ENCODE measurements at regions not wholly inside any gene's neighbourhood (a gene's known extent, or its start where the extent isn't known, plus 50 kb on each side); places are given as distances from the start of the nearest gene placed in this dataset.

- DNase-seq (ENCODE audit: low spot score) (no peak), ATAC-seq (ENCODE audit: insufficient number of reproducible peaks, low FRiP score, low read depth) (no peak)
- H3K27ac ChIP-seq = no peak overlapping the region
- H3K4me1 ChIP-seq (ENCODE audit: control insufficient read depth in 1 of 2, low read depth in 2 of 2) = no peaks in the 10 kb centered on the region
- no peak overlapping the region for H3K4me3 ChIP-seq
- no peaks in the 10 kb centered on the region for H3K36me3 ChIP-seq
- no peak for TF ChIP-seq CTCF (IDR thresholded peaks at IDR 0.05)
- no peaks in the 10 kb centered on the region for H3K27me3 ChIP-seq (replicated peaks; ENCODE audit: insufficient read depth)
- H3K9me3 ChIP-seq = no peaks in the 10 kb centered on the region
Observed at GRCh38 chr4:44017422-44017739, 431.2 kb downstream of the KCTD8 start.

GRCh38 chr4:44019721-44020120, 428.9 kb downstream of the KCTD8 start:
- DNase-seq (ENCODE audit: low spot score) = no peak
- Histone ChIP-seq H3K4me1 (ENCODE audit: control insufficient read depth in 1 of 2, low read depth in 2 of 2) (no peaks in the 10 kb centered on the region), H3K27ac (no peak overlapping the region), H3K9me3 (no peaks in the 10 kb centered on the region), H3K36me3 (no peaks in the 10 kb centered on the region), H3K4me3 (no peak overlapping the region), H3K27me3 (replicated peaks; ENCODE audit: insufficient read depth) (no peaks in the 10 kb centered on the region)
- no peak for TF ChIP-seq CTCF (IDR thresholded peaks at IDR 0.05)
- no peak for ATAC-seq (ENCODE audit: insufficient number of reproducible peaks, low FRiP score, low read depth)

- no peak overlapping the region for H3K27ac ChIP-seq
- H3K4me3 ChIP-seq = no peak overlapping the region
- no peak for DNase-seq (ENCODE audit: low spot score)
- no peak for TF ChIP-seq CTCF (IDR thresholded peaks at IDR 0.05)
- H3K36me3 ChIP-seq = no peaks in the 10 kb centered on the region
- ATAC-seq (ENCODE audit: insufficient number of reproducible peaks, low FRiP score, low read depth) = no peak
- H3K4me1 ChIP-seq (ENCODE audit: control insufficient read depth in 1 of 2, low read depth in 2 of 2) = no peaks in the 10 kb centered on the region
- H3K27me3 ChIP-seq (replicated peaks; ENCODE audit: insufficient read depth) = no peaks in the 10 kb centered on the region
- H3K9me3 ChIP-seq = no peaks in the 10 kb centered on the region
Observed at GRCh38 chr4:44025376-44026020, 423.1 kb downstream of the KCTD8 start.

- no peak overlapping the region for H3K27ac ChIP-seq
- H3K4me3 ChIP-seq = no peak overlapping the region
- no peaks in the 10 kb centered on the region for H3K36me3 ChIP-seq
- DNase-seq (ENCODE audit: low spot score) (no peak), ATAC-seq (ENCODE audit: insufficient number of reproducible peaks, low FRiP score, low read depth) (no peak)
- H3K27me3 ChIP-seq (replicated peaks; ENCODE audit: insufficient read depth) = no peaks in the 10 kb centered on the region
- H3K4me1 ChIP-seq (ENCODE audit: control insufficient read depth in 1 of 2, low read depth in 2 of 2) = no peaks in the 10 kb centered on the region
- TF ChIP-seq CTCF (IDR thresholded peaks at IDR 0.05) = no peak
- no peaks in the 10 kb centered on the region for H3K9me3 ChIP-seq
Observed at GRCh38 chr4:44038811-44039210, 409.8 kb downstream of the KCTD8 start.

- Histone ChIP-seq H3K36me3 (no peaks in the 10 kb centered on the region), H3K4me3 (no peak overlapping the region), H3K4me1 (ENCODE audit: control insufficient read depth in 1 of 2, low read depth in 2 of 2) (no peaks in the 10 kb centered on the region), H3K27ac (no peak overlapping the region), H3K27me3 (replicated peaks; ENCODE audit: insufficient read depth) (no peaks in the 10 kb centered on the region), H3K9me3 (no peaks in the 10 kb centered on the region)
- no peak for TF ChIP-seq CTCF (IDR thresholded peaks at IDR 0.05)
- DNase-seq (ENCODE audit: low spot score) (no peak), ATAC-seq (ENCODE audit: insufficient number of reproducible peaks, low FRiP score, low read depth) (no peak)
Observed at GRCh38 chr4:44046491-44046890, 402.1 kb downstream of the KCTD8 start.
